Hematopoietic multipotent progenitor cell treated with erythropoietin and hydrocortisone succinate and interleukin-3 and kit ligand, for 15 days (in vitro differentiated cells): ENCODE measurements at regions not wholly inside any gene's neighbourhood (a gene's known extent, or its start where the extent isn't known, plus 50 kb on each side); places are given as distances from the start of the nearest gene placed in this dataset.
"Not testable (repeated sequence)": the region's sequence is repeated elsewhere in the genome, so short reads cannot be mapped to it uniquely, and the experiment has no call there.

Experiments used
- DNase-seq: peaks from one replicate; pipeline ENCODE4 v3.0.0-alpha.2; 2015; ENCODE audit warnings: low spot score

DNA sequence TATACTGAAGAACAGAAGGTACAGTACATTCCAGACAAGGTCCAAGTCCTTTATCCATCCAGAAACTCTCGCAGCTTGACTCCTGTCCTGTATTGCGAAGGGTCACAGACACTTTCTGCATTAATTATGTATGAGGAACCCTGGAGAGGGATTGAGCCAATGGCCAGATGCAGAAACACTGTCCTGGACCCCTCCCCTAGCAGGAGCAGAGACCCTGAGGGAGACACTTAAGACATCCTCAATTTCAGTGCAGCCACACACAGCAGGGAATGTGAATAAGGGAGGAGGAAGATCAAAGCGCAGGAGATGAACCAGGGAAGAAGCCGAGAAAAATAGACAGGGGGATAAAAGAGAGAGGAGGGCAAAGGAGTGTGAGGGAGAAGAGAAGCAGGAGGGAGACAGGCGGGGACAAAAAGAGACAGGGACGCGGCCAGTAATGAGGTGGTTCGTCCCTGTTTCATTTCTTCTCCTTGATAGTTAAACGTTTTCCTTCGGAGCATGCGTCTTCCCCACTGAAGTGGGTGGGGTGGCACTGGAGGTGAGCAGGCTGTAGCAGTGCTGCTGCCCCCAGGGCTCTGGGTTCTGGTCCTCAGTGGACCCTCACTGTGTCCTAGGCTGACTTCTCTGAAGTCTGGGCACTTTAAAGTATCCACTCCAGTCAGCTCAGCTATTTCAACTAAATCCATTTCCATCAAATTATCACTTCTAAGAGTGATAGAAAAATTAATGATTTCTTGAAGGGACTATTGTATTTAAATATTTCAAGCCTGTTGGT is 356.4 kb upstream of the NOCT start:
- no peak for DNase-seq

GRCh38 chr4:138658518-138658917 is 357.1 kb upstream of the NOCT start:
- DNase-seq = no peak

GRCh38 chr4:138656990-138657389 is 358.6 kb upstream of the NOCT start:
- no peak for DNase-seq

GRCh38 chr4:138655985-138656384 is 359.6 kb upstream of the NOCT start:
- DNase-seq = no peak

GRCh38 chr4:138655286-138655685 is 360.3 kb upstream of the NOCT start:
- DNase-seq = no peak

- DNase-seq = no peak
These were observed 364.6 kb upstream of the NOCT start for GRCh38 chr4:138650929-138651448.

- DNase-seq = no peak
These were observed 365.1 kb upstream of the NOCT start for GRCh38 chr4:138650495-138650894.

GRCh38 chr4:138647433-138647832 is 368.1 kb upstream of the NOCT start:
- DNase-seq = no peak

GRCh38 chr4:138646383-138646782 is 369.2 kb upstream of the NOCT start:
- no peak for DNase-seq

DNA sequence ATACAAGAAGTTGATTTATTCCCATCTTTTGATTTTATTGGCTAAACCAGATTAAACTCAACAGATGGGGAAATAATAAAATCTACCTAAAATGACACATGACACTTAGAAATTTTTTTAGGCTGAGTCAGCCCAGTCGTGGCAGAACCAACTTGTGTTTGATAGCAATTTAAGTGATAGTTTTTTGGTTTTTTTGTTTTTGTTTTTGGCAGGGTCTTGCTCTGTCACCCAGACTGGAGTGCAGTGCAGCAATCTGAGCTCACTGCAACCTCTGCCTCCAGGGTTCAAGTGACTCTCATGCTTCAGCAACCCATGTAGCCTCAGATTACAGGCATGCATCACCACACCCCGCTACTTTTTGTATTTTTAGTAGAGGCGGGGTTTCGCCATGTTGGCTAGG is 370.3 kb upstream of the NOCT start:
- DNase-seq = no peak

DNA sequence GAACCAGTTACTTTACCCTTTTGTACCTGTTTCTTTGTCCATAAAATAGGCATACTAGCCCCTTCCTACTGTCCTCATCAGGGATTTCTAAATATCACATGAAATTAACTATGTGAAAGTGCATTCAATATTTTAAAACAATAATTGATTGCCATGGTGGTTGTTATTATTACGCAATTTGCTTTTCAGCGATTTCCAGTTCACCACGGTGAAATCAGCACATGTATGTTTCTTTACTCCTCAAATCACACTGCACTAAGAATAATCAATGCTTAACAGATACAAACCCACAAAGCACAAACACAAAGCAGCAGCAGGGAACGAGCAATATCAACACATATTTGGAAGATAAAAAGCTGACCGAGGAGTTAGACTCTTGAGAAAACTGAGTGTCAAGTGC is 371.3 kb upstream of the NOCT start:
- DNase-seq = no peak

- DNase-seq = no peak
These were observed 371.8 kb upstream of the NOCT start for GRCh38 chr4:138643827-138644226.

DNA sequence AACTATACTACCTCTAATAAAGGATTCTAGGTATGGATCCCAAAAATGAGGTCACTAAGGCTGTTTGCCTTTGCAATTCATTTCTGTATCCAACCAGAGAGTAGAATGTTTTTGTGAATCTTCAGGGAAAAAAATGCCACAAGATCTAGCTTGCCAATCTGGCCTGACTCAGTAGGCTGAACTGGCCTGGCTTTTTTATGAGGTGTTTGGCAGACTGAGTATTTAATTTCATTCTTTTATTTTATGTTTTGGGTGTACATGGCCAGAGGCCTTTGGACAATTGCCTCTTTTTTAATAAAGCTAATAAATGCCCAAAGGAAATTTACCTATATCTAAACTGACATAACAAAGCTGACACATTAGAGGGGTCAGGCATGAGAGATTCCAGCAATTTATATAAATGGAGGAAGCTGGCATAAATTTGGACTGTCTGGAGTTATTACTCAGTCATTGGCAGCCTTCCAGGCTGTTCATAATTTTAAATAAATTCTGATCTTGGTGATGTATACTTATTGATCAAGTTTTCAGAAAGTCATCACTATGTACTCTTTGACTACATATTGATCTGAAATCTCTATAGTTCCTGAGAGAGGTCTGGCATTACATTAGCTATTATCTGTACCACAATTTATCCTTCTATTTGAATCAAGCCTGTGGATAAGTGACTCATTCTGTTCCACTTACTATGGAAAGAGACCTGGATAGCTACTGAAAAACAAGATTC is 376.4 kb upstream of the NOCT start:
- no peak for DNase-seq

DNA sequence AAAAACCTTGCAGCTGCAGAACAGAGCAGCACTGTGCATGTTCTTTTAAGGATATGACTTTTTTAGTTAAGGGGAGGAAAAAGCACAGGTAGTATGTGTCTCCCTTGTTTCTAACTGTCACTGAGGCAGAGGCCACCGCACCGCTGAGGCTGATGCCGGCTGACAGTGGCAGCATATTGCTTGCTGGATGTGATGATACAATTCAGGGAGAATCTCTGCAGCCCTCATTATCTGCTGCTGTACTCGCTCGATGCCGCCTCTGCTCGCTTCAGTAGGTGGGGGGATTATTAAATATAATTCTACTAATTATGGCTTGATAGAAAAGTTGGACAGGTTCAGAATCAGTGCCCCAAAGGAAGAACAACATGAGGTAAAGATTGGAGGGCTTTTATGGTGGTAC is 378.8 kb upstream of the NOCT start:
- DNase-seq = no peak

- no peak for DNase-seq
These were observed 380.7 kb upstream of the NOCT start for GRCh38 chr4:138634915-138635314.

- DNase-seq = no peak
These were observed 382.0 kb upstream of the NOCT start for GRCh38 chr4:138633580-138633904.

DNA sequence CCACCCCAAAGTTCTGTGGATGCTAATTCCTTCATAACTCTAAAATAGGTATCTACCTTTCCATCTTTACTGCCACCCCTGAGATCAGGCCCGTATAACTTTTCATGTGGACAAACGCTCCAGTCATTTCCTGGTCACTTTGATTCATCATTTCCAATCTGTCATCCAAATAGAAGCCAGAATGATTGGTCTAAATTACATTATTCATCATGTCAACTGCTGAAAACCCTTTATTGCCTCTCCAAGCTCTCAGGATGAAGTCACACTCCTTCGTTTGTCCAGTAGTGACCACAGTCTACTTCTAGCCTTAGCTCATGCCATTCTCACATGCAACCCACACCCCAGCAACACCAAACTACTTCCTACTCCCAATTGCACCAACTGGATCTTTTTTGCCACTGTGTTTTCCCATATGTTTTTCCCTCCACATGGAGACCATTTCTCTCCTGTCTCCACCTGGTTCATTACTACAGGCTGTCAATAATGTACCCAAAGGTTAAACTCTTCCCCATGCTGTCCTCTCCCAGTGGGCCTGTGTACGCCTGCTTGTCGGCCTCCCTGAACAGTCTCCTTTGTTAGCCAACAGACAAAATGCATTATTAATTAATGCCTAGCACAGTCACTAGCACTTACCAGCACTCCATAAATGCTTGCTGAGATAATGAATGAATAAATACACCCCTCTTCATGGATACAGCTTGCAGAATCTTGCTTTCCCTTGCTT is 382.6 kb upstream of the NOCT start:
- DNase-seq = no peak

DNA sequence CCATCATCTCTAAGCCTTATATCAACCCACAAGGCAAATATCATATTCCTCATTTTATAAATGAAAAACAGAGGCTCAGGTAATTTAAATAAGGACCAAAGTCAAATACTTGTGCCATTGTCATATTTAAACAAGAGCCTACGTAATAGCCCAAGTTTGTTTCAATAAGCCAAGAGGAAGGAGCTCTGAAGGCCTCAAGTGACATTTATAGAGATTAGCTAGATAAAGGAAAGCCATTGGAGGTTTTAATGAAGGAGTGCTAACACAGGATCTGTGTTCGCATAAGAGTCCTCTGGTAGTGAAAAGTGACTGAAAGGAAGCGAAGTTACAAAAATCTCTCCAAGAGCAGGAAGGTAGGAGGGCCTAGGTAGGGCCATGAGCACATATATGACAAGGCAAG is 384.9 kb upstream of the NOCT start:
- no peak for DNase-seq

DNA sequence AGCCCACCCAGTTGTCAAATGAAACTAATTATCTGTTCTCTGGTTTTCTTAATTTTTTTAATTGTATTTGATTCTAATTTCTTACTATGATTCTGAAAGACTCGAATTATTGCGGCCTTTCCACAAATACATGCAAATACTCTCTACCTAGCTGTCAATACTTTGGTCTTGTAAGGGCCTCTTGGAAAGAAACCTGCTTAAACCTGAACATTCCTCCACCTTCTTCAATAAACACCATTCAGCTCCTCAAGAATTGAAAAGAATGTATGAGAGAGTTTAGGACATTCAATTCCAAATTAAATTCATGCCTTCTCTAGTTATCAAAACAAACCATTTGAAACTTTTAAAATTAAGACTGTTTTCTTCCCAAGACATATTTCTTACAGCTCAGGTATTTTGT is 385.9 kb upstream of the NOCT start:
- DNase-seq = no peak

- no peak for DNase-seq
These were observed 384.9 kb upstream of the SLC7A11 start for GRCh38 chr4:138627096-138627495.

DNA sequence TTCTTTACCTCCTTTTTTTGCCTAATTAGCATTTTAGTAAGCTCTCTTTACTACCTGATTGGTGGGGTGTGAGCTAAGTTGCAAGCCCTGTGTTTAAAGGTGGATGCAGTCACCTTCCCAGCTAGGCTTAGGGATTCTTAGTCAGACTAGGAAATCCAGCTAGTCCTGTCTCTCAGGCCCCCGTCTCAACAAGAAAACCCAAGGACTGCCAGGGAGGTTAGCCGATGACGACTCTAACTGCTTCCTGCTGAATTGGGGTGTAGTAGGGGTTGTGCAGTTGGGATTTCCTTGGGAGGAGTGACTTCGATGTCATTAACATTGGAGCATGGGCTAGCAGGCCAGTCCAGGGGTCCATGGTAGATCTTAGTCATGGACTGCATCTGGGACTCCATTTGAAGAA is 380.2 kb upstream of the SLC7A11 start:
- DNase-seq = not testable (repeated sequence)

DNA sequence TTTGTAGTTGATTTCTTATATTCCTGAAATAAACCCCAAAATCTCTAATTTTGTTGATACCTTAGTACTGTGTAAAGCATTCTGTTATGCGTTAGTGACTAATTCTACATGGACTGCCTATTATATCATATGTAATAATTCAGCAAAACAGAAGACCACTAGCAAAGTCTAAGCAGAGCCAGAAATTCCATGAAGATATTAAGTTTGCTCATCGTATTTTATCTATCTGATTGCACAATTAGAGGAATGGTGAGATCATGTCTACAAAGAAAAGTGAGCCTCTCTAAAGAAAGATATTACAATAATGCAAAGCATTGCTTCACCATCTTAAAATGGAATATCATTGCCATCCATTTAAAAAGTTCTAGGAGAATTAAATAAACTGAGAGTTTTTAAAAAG is 374.6 kb upstream of the SLC7A11 start:
- DNase-seq = no peak
